IMR-90 (cell line): ENCODE measurements at regions not wholly inside any gene's neighbourhood (a gene's known extent, or its start where the extent isn't known, plus 50 kb on each side); places are given as distances from the start of the nearest gene placed in this dataset.

Experiments used
- BHLHE40 ChIP-seq: fragments of 150-350 bp; IDR thresholded peaks from 2 replicates; pipeline ENCODE4 v1.6.1; 2016; ENCODE audit warnings: mild to moderate bottlenecking, low read depth, low read length
- CEBPB ChIP-seq: IDR thresholded peaks from 2 replicates; pipeline ENCODE4 v1.6.1; 2012; ENCODE audit warnings: low read depth, low read length, improper control_type of control experiment
- ELK1 ChIP-seq: fragments of 150-350 bp; IDR thresholded peaks from 2 replicates; pipeline ENCODE4 v1.6.1; 2016; ENCODE audit warnings: low read depth, mild to moderate bottlenecking, low read length, moderate library complexity, borderline replicate concordance
- FOS ChIP-seq: fragments of 150-350 bp; IDR thresholded peaks from 2 replicates; pipeline ENCODE4 v1.6.1; 2016; ENCODE audit warnings: low read depth, low read length
- MAFK ChIP-seq: IDR thresholded peaks from 2 replicates; pipeline ENCODE4 v1.6.1; 2012; ENCODE audit warnings: low read depth, low read length, improper control_type of control experiment
- POLR2A ChIP-seq: IDR thresholded peaks from 2 replicates; pipeline ENCODE4 v1.6.1; 2012; ENCODE audit warnings: mild to moderate bottlenecking, low read depth, low read length
- RFX5 ChIP-seq: IDR thresholded peaks from 2 replicates; pipeline ENCODE4 v1.8.0; 2012; ENCODE audit warnings: low read depth, mild to moderate bottlenecking, low read length, moderate library complexity
- SMC3 ChIP-seq: fragments of 150-350 bp; IDR thresholded peaks from 2 replicates; pipeline ENCODE4 v1.6.1; 2016; ENCODE audit warnings: low read depth, mild to moderate bottlenecking, antibody characterized with exemption, low read length, moderate library complexity
- USF2 ChIP-seq: fragments of 150-350 bp; IDR thresholded peaks from 2 replicates; pipeline ENCODE4 v1.6.1; 2017; ENCODE audit warnings: mild to moderate bottlenecking, antibody characterized with exemption, low read length, low read depth
- TF ChIP-seq, protein P1 (sequence below): conservative IDR thresholded peaks from 2 replicates; pipeline ENCODE4 v1.5.1; 2012; ENCODE audit warnings: mild to moderate bottlenecking, low read depth, low read length, improper control_type of control experiment

GRCh38 chr21:35627462-35627861 lies 432.9 kb downstream of the SETD4 start:
- TF ChIP-seq POLR2A: no peak
- TF ChIP-seq, protein P1, sequence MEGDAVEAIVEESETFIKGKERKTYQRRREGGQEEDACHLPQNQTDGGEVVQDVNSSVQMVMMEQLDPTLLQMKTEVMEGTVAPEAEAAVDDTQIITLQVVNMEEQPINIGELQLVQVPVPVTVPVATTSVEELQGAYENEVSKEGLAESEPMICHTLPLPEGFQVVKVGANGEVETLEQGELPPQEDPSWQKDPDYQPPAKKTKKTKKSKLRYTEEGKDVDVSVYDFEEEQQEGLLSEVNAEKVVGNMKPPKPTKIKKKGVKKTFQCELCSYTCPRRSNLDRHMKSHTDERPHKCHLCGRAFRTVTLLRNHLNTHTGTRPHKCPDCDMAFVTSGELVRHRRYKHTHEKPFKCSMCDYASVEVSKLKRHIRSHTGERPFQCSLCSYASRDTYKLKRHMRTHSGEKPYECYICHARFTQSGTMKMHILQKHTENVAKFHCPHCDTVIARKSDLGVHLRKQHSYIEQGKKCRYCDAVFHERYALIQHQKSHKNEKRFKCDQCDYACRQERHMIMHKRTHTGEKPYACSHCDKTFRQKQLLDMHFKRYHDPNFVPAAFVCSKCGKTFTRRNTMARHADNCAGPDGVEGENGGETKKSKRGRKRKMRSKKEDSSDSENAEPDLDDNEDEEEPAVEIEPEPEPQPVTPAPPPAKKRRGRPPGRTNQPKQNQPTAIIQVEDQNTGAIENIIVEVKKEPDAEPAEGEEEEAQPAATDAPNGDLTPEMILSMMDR: no peak
- TF ChIP-seq ELK1: no peak
- TF ChIP-seq USF2: no peak
- TF ChIP-seq BHLHE40: no peak
- TF ChIP-seq SMC3: no peak
- TF ChIP-seq FOS: no peak
- TF ChIP-seq RFX5: no peak
- TF ChIP-seq CEBPB: no peak
- TF ChIP-seq MAFK: peak; percentile 36; the same call in 1 of the 2 replicates
